Prostate gland (tissue), 2 donors: ENCODE measurements at regions not wholly inside any gene's neighbourhood (a gene's known extent, or its start where the extent isn't known, plus 50 kb on each side); places are given as distances from the start of the nearest gene placed in this dataset.

Source experiments
- POLR2A ChIP-seq: fragments of 450-650 bp; IDR thresholded peaks from one replicate; pipeline ENCODE4 v1.6.1; 2016; ENCODE audit warnings: antibody characterized with exemption, mild to moderate bottlenecking
- POLR2AphosphoS5 ChIP-seq: sonication (generic); formaldehyde crosslinking; IDR thresholded peaks from one replicate; pipeline ENCODE4 v1.6.1; 2017; ENCODE audit warnings: antibody characterized with exemption
- TF ChIP-seq, protein P1 (sequence below), 4 experiments: fragments of 200-600 bp in 2 of 4; fragments of 450-650 bp in 2 of 4; sonication (generic) in 2 of 4; IDR thresholded peaks; 1 replicate in 3 of 4; 2 replicates in 1 of 4; pipeline ENCODE4 v1.5.1; 2016 to 2019; ENCODE audit warnings: antibody characterized with exemption in 4 of 4, mild to moderate bottlenecking in 2 of 4, moderate library complexity in 2 of 4

DNA sequence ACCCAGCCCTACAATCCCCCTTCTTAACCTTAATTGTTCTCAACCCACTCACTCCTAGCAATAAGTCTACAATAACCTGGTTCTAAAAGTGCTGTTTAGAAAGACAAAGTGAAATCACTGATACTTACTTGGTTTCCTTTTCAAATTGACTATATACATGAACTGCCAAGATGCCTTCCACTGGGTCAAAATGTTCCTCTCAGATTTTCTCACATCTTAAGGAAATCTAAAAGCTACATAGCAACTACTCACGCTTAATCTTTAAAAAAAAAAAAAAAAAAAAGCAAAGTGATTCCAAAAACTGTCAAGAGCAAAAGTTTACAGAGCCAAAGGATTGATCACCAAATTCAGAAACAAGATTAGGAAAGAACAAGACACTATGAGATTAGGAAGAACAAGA lies 68.7 kb upstream of the MAP4 start:
- TF ChIP-seq, protein P1, sequence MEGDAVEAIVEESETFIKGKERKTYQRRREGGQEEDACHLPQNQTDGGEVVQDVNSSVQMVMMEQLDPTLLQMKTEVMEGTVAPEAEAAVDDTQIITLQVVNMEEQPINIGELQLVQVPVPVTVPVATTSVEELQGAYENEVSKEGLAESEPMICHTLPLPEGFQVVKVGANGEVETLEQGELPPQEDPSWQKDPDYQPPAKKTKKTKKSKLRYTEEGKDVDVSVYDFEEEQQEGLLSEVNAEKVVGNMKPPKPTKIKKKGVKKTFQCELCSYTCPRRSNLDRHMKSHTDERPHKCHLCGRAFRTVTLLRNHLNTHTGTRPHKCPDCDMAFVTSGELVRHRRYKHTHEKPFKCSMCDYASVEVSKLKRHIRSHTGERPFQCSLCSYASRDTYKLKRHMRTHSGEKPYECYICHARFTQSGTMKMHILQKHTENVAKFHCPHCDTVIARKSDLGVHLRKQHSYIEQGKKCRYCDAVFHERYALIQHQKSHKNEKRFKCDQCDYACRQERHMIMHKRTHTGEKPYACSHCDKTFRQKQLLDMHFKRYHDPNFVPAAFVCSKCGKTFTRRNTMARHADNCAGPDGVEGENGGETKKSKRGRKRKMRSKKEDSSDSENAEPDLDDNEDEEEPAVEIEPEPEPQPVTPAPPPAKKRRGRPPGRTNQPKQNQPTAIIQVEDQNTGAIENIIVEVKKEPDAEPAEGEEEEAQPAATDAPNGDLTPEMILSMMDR (IDR thresholded peaks at IDR 0.05) = no peak
- TF ChIP-seq POLR2A (no peak), POLR2AphosphoS5 (no peak)
